ENCODE measurements at regions not wholly inside any gene's neighbourhood (a gene's known extent, or its start where the extent isn't known, plus 50 kb on each side); places are given as distances from the start of the nearest gene placed in this dataset.
A peak's percentile ranks its signal among the peaks of the same experiment; 100 is the strongest.

DNA sequence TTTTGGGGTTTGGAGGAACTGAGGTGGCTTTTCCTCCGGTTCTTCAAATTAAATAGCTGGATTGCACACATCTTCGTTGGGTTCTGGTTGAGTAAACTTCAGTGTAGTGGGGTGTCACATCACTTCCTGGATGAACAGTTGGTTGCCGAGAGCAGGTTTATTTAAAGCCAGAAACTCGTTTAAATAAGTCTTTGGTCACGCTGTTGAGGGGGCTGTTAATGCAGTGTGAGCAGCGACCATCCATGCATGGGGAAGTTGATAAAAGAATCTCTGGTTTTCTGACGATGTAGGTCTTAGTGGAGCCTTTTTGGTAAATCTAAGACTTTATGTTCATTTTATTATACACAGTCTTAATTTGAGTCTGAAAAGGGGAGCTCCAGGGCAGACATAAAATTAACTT, 351.2 kb upstream of the ARGLU1 start:
- DNase-seq, result no peak
- in situ Hi-C loops (cut with HindIII; ENCODE audit: low pct_ligation_motif_present, low pct_unique_long_range_greater_than_20kb, low sequenced_read_pairs), result no loop called here

DNA sequence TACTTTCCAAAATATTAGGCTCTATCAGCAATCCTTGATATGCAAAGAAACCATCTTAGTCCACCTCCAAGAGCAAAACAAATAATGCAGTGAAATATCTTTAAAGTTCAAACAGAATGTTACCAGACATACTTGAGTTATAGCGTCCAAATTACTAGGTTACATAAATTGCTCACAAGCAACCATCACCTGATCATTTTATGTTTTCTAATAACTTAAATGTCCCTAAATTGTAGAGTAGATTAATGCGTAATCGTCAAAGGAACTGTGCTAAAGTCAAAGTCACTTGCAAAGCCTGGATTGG, 350.6 kb upstream of the ARGLU1 start:
- no peak for DNase-seq
- in situ Hi-C loops (cut with HindIII; ENCODE audit: low pct_ligation_motif_present, low pct_unique_long_range_greater_than_20kb, low sequenced_read_pairs), result no loop called here

DNA sequence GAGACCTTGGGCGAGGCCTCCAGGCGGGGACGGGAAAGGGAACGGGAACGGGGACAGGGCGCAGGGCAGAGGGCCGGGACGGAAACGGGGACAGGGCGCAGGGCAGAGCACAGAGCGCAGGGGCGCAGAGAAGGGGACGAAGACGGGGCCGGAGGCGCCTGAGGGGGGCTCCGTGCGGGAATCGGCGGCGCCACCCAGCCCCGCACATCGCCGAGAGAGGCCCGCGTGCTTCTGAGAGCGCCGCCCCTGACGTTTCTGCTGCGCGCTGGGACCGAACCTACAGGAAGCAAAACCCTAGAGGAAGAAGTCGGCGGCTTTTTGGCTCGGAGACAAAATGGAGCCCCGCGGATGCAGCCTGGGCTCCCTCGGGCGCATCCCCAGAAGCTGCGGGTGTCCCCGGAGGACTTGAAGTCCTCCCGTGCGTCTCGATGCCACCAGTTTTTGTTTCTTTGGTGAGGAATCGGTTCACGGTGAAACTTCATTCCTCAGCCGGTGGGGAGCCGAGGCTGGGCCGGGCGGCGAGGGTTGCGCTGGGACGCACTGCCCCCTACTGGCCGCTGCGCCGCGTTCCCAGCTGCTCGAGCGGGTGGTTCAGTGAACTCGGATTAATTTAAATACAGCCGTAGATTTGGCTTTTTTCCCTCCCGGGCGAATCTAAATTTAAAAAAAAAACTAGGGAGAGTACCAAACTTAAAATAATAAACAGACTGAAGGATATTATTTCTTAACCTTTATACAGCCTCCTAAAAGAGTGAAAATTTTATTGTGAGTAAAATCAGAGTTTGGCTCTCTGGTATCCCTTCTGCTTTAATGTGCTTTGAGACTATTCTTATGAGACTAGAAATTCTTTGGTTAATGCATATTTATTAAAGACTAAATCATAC, 350.0 kb upstream of the ARGLU1 start:
- in situ Hi-C loops (cut with HindIII; ENCODE audit: low pct_ligation_motif_present, low pct_unique_long_range_greater_than_20kb, low sequenced_read_pairs), result no loop called here
- DNase-seq, result peak; percentile 61

DNA sequence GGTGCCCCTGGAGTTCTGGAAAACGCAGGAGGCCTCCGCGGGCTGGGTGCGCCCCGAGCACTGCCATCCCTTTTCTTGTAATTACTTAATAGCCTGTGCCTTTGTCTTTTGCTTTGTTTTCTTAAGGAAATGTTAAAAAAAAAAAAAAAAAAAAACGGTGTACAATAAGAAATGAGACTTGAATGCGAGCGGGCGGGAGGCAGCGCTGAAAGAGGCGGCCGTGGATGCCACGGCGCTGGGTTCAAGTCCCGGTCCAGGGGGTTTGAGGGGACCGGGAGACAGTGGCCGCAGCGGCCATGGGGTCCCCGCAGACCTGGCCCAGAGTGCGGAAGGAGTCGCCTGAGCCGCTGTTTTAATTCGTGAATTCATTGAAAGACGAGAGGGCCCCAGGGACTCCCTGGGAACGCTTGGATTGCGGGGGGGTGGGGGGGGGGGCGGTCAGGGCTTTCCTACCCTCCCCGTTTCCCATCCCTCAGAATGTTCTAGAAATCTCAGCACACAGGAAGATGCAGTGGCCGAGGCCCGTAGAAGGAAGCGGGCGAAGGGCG, 349.2 kb upstream of the ARGLU1 start:
- DNase-seq, result no peak
- in situ Hi-C loops (cut with HindIII; ENCODE audit: low pct_ligation_motif_present, low pct_unique_long_range_greater_than_20kb, low sequenced_read_pairs), result no loop called here

DNA sequence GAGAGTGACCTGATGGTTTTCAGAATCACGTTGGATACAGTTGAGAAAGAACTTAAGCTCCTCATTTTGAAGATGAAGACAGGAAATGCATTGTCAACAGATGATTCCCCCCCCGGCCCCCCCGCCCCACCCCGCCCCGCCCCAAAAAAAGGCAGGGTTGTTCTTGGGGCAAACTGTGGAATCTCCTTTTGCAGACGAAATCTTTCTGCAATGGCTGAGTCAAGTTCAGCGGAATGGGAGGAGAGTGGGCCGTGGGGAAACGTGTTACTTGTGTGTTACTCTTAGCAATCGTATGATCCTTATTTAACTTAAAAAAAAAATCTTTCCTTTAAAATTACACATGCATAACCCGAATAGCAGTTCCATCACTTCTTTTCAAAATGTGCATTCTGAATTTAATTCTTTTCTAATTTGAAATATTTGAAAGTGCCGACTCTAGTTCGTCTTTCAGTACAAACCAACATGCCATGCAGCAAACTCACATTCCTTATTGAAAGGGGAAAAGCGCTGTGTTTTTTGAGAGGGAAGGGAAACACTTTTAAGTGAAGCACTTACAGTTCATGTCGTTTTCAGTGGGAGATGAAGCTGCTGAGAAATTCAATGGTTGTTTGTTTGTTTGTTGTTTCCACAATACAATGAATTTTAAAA, 348.5 kb upstream of the ARGLU1 start:
- DNase-seq, result no peak
- in situ Hi-C loops (cut with HindIII; ENCODE audit: low pct_ligation_motif_present, low pct_unique_long_range_greater_than_20kb, low sequenced_read_pairs), result no loop called here

DNA sequence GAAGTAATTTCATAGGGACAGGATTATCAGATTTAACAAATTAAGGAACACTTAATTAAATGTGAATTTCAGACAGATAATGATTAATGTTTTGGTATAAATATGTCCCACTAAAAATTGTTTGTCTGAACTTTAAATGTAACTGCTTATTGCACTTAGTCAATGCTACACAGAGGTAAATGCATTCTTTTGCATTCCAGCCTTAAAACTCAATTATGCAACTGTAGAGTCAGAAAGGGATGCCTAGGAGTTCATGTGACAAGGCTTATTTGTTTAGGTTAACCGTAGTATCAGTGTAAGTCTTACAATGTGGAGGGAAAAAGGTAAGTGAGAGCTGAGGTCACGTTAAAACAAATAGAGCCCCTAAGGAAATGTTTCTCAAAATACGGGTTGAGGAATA, 347.2 kb upstream of the ARGLU1 start:
- DNase-seq, result no peak
- in situ Hi-C loops (cut with HindIII; ENCODE audit: low pct_ligation_motif_present, low pct_unique_long_range_greater_than_20kb, low sequenced_read_pairs), result no loop called here

DNA sequence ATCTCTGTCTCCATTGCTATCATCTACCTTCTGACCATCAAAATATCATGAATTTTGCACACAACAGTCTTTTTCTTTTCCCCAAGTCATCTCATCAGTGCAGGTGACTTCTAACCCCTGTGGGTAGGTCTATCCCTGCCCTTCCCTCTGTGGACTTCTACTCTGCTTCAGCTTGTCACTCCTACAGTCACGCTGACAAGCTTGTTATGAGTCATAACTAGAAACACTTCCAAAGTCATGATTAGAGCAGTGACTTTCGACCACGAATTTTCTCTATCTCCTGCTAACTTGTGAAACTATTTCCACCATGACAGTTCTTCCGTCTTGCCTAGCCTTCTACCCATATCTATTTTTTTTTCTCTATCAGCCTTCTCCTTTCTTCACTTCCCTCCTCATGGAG, 343.7 kb upstream of the ARGLU1 start:
- DNase-seq, result no peak
- in situ Hi-C loops (cut with HindIII; ENCODE audit: low pct_ligation_motif_present, low pct_unique_long_range_greater_than_20kb, low sequenced_read_pairs), result no loop called here

DNA sequence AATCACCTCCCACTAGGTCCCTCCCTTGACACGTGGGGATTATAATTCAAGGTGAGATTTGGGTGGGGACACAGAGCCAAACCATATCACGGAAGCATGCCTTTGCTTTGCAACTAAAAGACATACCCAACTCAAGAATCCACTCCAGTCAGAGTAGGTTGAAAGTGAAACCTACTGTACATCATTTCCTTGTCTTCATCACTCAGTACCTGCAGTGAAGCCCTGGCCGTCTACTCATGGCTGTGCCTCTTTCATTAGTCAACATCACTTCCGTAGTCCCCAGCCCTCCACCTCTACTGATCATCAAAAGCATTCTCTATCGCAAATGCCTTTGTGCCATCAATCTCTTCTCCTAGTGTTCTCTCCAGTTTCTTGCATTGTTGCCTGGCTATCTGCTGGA, 343.1 kb upstream of the ARGLU1 start:
- no peak for DNase-seq
- in situ Hi-C loops (cut with HindIII; ENCODE audit: low pct_ligation_motif_present, low pct_unique_long_range_greater_than_20kb, low sequenced_read_pairs), result no loop called here

DNA sequence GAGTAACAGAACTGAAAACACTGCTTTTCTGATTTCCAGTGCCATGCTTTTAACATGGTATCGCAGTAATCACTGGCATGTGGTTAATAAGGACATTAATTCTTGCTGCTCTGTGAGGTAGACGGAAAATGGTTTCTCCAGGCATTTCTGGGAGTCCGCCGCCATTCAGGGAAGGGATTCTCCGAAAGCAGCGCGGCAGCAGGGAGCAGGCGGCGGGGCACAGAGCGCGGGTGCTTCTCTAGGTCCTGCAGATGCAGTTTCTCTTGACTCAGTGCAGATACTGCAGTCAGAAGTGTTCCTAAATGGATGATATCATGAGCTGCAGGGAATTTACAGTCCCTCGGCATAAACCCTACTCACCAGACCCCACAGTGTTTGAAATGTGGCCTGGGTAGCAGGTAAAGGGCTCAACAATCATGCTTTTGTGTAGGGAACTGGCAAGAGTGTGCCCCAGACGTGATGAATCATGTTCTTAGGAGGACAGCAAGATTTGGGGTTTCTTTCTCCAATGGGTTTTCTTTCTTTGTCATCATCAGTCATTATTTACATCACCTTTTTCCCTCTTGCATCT, 338.6 kb upstream of the ARGLU1 start:
- in situ Hi-C loops (cut with HindIII; ENCODE audit: low pct_ligation_motif_present, low pct_unique_long_range_greater_than_20kb, low sequenced_read_pairs), result no loop called here
- no peak for DNase-seq

DNA sequence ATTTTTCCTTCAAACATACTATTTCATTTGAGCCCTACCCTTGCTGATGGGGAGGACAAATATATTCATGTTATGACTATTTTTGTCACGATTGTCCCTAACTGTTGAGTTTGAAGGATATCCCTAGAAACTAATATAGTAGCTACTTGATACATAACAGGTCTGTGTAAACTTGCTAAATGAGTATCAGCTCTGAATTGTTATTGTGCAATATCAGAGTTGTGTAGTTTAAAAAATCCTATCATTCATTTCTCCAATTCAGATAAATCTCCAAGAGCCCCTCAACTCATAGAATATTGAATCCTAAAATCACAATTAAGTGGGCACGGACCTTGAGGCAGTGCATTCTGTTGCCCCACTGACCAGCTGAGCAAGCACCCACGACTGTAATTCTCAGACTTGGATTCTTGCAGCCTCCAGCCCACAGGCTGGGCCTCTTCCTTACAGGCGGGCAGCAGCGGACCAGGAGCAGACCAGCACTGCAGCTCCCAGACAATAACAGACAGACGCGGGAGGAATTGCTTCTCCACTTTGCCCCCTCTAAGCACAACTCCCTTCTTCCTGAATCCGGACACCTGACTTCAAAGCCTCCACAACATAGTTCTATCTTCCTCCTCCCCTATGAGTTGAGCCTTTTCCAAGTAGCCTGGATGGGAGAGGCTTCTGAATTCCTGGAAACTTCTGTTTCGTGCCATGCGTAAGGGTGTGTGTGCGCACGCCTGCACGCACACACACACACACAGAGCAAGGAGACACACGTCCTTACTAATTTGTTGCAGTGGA, 337.6 kb upstream of the ARGLU1 start:
- in situ Hi-C loops (cut with HindIII; ENCODE audit: low pct_ligation_motif_present, low pct_unique_long_range_greater_than_20kb, low sequenced_read_pairs), result no loop called here
- DNase-seq, result no peak

DNA sequence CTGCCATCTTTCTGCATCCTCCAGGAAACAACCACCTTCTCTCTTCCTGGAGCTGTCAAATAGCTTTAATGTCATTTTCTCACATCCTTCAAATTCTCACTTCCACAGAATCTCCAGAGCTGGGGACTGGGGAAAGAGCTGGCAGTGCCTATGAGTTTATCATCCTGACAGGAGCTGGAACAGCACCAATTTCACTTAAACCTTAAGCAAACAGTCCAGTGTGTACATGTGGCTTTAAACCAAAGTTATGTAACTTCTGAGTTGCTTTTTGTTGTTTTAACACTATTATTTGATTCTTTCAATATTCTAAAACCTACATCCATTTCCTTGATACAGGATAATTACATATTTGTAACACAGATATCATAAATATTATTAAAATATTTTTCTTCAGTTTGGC, 331.5 kb upstream of the ARGLU1 start:
- in situ Hi-C loops (cut with HindIII; ENCODE audit: low pct_ligation_motif_present, low pct_unique_long_range_greater_than_20kb, low sequenced_read_pairs), result no loop called here
- DNase-seq, result no peak

DNA sequence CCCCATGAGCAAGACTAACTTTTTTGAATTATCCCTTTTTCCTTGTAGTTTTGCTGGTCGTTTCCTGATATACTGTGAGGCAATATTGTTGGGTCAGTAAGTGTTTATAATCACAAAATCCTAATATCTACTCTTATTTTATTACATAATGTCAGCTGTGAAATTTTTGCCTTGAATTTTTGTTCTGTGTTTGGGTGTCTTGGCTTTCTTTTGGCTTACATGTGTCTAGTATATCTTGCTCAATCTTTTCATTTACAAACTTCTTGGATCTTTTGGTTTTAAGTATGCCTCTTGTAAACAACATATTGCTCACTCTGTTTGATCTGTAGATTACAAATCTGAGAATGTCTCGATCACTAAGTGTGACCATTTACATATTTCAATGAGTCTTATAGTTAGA, 330.3 kb upstream of the ARGLU1 start:
- DNase-seq, result no peak

DNA sequence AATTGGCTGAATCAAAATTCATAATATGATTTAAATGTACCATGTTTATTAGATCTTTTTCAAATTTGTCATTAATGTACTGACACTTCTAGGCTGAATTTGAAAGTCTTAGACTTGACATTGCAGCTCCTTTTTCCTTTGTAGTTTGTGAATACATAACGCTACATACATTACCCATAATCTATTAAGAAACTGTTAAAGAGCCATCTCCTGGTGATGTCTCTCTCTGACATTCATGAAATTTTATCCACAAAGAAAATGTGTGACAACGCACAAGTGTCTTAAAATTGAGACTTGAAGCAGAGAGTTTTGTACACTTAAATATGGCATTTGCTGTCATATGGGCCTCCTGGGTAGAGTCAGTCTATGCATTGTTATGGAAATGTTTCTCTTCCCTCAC, 320.2 kb upstream of the ARGLU1 start:
- DNase-seq, result no peak
- in situ Hi-C loops (cut with HindIII; ENCODE audit: low pct_ligation_motif_present, low pct_unique_long_range_greater_than_20kb, low sequenced_read_pairs), result no loop called here

More for the DNA sequence above, 330.3 kb upstream of the ARGLU1 start:
- in situ Hi-C loops (cut with HindIII; ENCODE audit: low pct_ligation_motif_present, low pct_unique_long_range_greater_than_20kb, low sequenced_read_pairs), result no loop called here

DNA sequence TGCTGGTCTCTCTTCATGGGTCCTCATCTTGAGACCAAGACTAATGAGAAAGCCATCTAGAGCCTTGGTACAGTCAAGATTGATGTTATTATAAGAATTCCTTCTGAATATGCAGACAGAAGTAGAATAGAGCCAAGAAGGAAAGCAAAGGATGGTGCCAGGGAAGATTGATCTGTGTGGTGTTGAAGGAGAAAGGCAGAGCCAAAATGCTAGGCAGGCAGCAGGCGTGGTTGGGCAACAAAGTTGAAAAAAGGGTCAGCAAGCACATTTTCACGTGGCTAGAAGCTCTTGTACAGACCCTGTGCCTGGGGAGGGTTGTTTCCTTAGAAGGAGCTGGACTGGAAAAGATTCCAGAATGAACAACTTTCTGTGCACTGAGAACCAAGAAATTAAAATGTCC, 319.7 kb upstream of the ARGLU1 start:
- in situ Hi-C loops (cut with HindIII; ENCODE audit: low pct_ligation_motif_present, low pct_unique_long_range_greater_than_20kb, low sequenced_read_pairs), result no loop called here
- no peak for DNase-seq

DNA sequence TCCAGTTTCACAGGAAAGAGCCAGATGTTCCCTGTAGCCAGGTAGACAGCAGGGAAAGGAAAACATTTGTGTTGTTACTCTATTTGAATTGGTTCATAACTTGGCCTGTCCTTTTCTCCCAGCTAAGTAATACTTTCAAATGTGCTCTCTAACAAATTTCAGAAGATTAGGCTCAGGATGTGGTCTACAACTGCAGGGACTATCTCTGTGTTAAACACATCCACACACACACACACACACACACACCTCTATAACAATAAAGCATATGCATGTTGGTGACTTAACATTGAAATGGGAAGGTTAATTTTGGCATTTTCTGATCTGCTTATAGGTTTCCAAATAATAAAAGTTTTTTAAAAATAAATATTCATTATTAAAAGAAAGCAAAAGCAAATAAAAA, 316.0 kb upstream of the ARGLU1 start:
- in situ Hi-C loops (cut with HindIII; ENCODE audit: low pct_ligation_motif_present, low pct_unique_long_range_greater_than_20kb, low sequenced_read_pairs), result no loop called here
- no peak for DNase-seq

DNA sequence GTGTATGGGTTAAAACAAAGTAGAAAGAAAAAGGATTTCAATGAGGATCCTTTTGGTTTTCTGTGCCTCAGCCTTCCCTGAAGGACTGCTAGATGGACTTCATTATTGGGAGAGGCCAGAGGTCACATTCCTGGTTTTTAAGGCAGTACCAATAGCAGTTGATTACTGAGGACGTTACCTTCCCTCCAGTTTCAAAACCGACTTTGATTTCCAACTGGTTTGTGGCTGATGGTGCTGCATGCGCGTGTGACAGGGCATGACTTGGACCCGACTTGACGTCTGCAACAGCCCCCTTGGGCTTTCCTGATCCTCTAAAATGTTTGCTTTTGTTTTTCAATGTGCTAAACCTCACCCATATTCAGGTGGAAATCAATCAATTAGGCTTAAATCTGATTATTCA, 314.3 kb upstream of the ARGLU1 start:
- in situ Hi-C loops (cut with HindIII; ENCODE audit: low pct_ligation_motif_present, low pct_unique_long_range_greater_than_20kb, low sequenced_read_pairs), result no loop called here
- DNase-seq, result no peak

DNA sequence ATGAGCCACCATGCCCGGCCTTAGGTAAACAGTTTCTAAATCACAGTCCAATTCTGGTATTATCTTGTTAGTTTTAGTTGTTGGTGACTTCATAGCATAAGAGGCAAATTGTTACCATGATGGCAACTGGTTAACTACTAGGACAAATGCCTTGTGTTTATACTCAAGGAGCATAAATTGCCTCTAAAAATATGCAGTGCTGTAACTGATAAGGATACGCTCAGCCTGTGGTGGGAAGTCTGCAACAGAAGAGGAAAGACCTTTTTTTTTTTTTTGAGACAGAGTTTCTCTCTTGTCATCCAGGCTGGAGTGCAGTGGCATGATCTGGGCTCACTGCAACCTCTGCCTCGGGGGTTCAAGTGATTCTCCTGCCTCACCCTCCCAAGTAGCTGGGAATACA, 311.9 kb upstream of the ARGLU1 start:
- DNase-seq, result no peak
- in situ Hi-C loops (cut with HindIII; ENCODE audit: low pct_ligation_motif_present, low pct_unique_long_range_greater_than_20kb, low sequenced_read_pairs), result no loop called here

DNA sequence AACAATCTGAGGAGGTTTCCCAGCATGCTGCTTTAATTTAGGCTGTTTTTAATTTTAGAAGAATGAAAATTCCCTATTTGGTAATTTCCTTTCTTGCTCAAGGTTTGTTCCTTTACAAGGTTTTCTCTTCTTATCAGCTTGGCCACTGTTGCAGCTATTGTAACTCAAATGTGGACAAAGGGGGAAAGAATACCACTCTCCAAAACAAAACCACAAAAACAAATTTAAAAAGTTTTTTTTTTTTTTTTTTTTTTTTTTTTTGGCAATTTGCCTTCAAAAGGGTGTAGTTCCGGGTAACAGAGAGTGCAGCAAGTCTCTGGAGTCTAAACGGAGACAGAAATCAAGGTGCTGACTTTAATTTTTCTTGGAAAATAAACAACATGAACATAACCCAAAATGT, 306.4 kb upstream of the ARGLU1 start:
- no peak for DNase-seq
- in situ Hi-C loops (cut with HindIII; ENCODE audit: low pct_ligation_motif_present, low pct_unique_long_range_greater_than_20kb, low sequenced_read_pairs), result no loop called here

DNA sequence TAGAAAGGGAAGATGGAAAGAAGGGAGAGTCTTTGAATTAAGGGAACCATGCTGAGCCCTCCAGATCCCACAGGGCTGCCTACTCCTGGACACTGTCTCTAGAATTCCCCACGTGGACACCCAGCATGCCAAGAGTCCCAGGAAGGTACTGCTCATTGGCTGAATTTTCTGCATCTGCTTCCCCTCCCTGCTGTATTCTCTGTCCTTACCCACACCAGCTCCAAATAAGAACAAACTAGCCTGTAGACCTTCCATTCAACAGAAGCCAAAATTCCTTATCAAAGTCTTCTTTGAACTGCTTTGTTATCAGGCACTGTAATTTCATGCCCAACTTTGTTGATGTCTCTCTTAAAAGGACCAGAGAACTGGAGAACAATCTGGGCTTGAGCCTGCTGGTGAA, 305.9 kb upstream of the ARGLU1 start:
- in situ Hi-C loops (cut with HindIII; ENCODE audit: low pct_ligation_motif_present, low pct_unique_long_range_greater_than_20kb, low sequenced_read_pairs), result no loop called here
- DNase-seq, result no peak

All from ACHN (cell line).